ENCODE measurements at regions not wholly inside any gene's neighbourhood (a gene's known extent, or its start where the extent isn't known, plus 50 kb on each side); places are given as distances from the start of the nearest gene placed in this dataset.

- H3K4me1 ChIP-seq (ENCODE audit: control insufficient read depth, extremely low read depth, insufficient read depth, low read length) = no peaks in the 10 kb centered on the region
- H3K36me3 ChIP-seq (ENCODE audit: control insufficient read depth in 2 of 2, extremely low read depth in 1 of 2, insufficient read depth in 2 of 2, low read length in 2 of 2) = no peaks in the 10 kb centered on the region
- no peaks in the 10 kb centered on the region for H3K79me2 ChIP-seq (ENCODE audit: control insufficient read depth, insufficient read depth, low read length)
- no peak overlapping the region for H3K9ac ChIP-seq (replicated peaks; ENCODE audit: extremely low read depth, insufficient read depth, low read length)
- no peak for FAIRE-seq
- CTCF ChIA-PET = no interaction called here
- H3K4me2 ChIP-seq (ENCODE audit: insufficient read depth, low read length) = no peak overlapping the region
- DNase-seq (ENCODE audit: low read depth, low spot score) = no peak
- no peaks in the 10 kb centered on the region for H4K20me1 ChIP-seq (replicated peaks; ENCODE audit: control insufficient read depth, extremely low read depth, insufficient read depth, low read length)
- TF ChIP-seq, protein P1, sequence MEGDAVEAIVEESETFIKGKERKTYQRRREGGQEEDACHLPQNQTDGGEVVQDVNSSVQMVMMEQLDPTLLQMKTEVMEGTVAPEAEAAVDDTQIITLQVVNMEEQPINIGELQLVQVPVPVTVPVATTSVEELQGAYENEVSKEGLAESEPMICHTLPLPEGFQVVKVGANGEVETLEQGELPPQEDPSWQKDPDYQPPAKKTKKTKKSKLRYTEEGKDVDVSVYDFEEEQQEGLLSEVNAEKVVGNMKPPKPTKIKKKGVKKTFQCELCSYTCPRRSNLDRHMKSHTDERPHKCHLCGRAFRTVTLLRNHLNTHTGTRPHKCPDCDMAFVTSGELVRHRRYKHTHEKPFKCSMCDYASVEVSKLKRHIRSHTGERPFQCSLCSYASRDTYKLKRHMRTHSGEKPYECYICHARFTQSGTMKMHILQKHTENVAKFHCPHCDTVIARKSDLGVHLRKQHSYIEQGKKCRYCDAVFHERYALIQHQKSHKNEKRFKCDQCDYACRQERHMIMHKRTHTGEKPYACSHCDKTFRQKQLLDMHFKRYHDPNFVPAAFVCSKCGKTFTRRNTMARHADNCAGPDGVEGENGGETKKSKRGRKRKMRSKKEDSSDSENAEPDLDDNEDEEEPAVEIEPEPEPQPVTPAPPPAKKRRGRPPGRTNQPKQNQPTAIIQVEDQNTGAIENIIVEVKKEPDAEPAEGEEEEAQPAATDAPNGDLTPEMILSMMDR (IDR thresholded peaks at IDR 0.05; ENCODE audit: extremely low read depth in 1 of 2, insufficient read depth in 1 of 2, low read depth in 1 of 2, low read length in 2 of 2) = no peak
- TF ChIP-seq EZH2 (IDR thresholded peaks at IDR 0.05; ENCODE audit: borderline replicate concordance, low read depth, low read length, severe bottlenecking) = no peak
- no peak for TF ChIP-seq GATA2 (IDR thresholded peaks at IDR 0.05; ENCODE audit: insufficient read depth, insufficient read length, low read depth, low read length)
- no peak for TF ChIP-seq MAX (IDR thresholded peaks at IDR 0.05; ENCODE audit: insufficient read depth, insufficient read length)
- TF ChIP-seq MYC (IDR thresholded peaks at IDR 0.05; ENCODE audit: low read depth, low read length) = no peak
- no peak for TF ChIP-seq JUN (IDR thresholded peaks at IDR 0.05; ENCODE audit: borderline replicate concordance, insufficient read depth, insufficient read length, low read depth)
- TF ChIP-seq POLR2AphosphoS5 (IDR thresholded peaks at IDR 0.05; ENCODE audit: insufficient read depth, low read depth, low read length) = no peak
- no peak for TF ChIP-seq POLR2A (IDR thresholded peaks at IDR 0.05; ENCODE audit: low read depth, low read length)
- no peak for TF ChIP-seq FOS (IDR thresholded peaks at IDR 0.05; ENCODE audit: borderline replicate concordance, insufficient read depth, low read length)
- H3K9me1 ChIP-seq (replicated peaks; ENCODE audit: control insufficient read depth, extremely low read depth, insufficient read depth, low read length) = no peaks in the 10 kb centered on the region
- H3K27ac ChIP-seq (ENCODE audit: insufficient read depth, low read depth, low read length) = no peak overlapping the region
- dilution Hi-C loops (cut with MboI; ENCODE audit: extremely low pct_ligation_motif_present, low sequenced_read_pairs) = no loop called here
- no peak overlapping the region for H3K4me3 ChIP-seq (replicated peaks in 1 of 3; ENCODE audit: insufficient read depth in 1 of 3, low read depth in 1 of 3, low read length in 3 of 3)
- intact Hi-C loops (cut with micrococcal nuclease) = no loop called here
- no peaks in the 10 kb centered on the region for H3K27me3 ChIP-seq (ENCODE audit: control insufficient read depth in 2 of 2, insufficient read depth in 2 of 2, low read length in 2 of 2)
- H2AFZ ChIP-seq (ENCODE audit: low read depth, low read length) = no peak overlapping the region
- BruUV-seq (replicated peaks) = no TSS peak
- H3K9me3 ChIP-seq (replicated peaks; ENCODE audit: control insufficient read depth, insufficient read depth, low read length) = no peaks in the 10 kb centered on the region
- POLR2A ChIA-PET = no interaction called here
These were observed 353.4 kb downstream of the OLFM4 start for GRCh38 chr13:53382008-53382407.
